Adrenal gland (tissue), 9 donors: ENCODE measurements at regions not wholly inside any gene's neighbourhood (a gene's known extent, or its start where the extent isn't known, plus 50 kb on each side); places are given as distances from the start of the nearest gene placed in this dataset.

Source experiments
- DNase-seq, 7 donors: peaks; one replicate each; pipeline ENCODE4 v3.0.0-alpha.2; 2019 to 2020
- H3K27ac ChIP-seq, 5 donors: fragments of 200-600 bp; sonication (generic) in 4 of 5; 1 replicate in 3 of 5; 2 replicates in 2 of 5; pipeline versions ENCODE4 v1.5.1 to v1.8.0; 2016 to 2020; ENCODE audit warnings: mild to moderate bottlenecking in 1 of 5
- H3K27me3 ChIP-seq: fragments of 200-600 bp; 2 replicates; pipeline ENCODE4 v1.8.0; 2021
- H3K36me3 ChIP-seq, 2 donors: fragments of 200-600 bp; replicated peaks in 1 of 2; 1 replicate in 1 of 2; 2 replicates in 1 of 2; pipeline versions ENCODE4 v1.5.1 to v1.8.0; 2018 to 2022
- H3K4me1 ChIP-seq, 2 donors: fragments of 200-600 bp; replicated peaks in 1 of 2; 1 replicate in 1 of 2; 2 replicates in 1 of 2; pipeline versions ENCODE4 v1.5.1 to v1.8.0; 2018 to 2021
- H3K4me3 ChIP-seq, 4 donors: fragments of 200-600 bp; sonication (generic) in 3 of 4; one replicate each; pipeline ENCODE4 v1.5.1; 2016 to 2018
- H3K9me3 ChIP-seq, 3 donors: fragments of 200-600 bp; sonication (generic) in 1 of 3; replicated peaks in 1 of 3; 1 replicate in 2 of 3; 2 replicates in 1 of 3; pipeline versions ENCODE4 v1.5.1 to v1.8.0; 2016 to 2021
- POLR2A ChIP-seq, 2 donors: fragments of 450-650 bp; IDR thresholded peaks; one replicate each; pipeline ENCODE4 v1.6.1; 2017; ENCODE audit warnings: antibody characterized with exemption in 2 of 2, mild to moderate bottlenecking in 2 of 2, moderate library complexity in 1 of 2
- WGBS, 4 donors: extraction: QIAGEN DNeasy Blood & Tissue Kit in 2 of 4; methylation state at CpG; one replicate each; pipeline versions ENCODE4 v1.1.5 to v1.1.7; 2013 to 2017; 5-methylcytosine and 5-hydroxymethylcytosine counted together
- intact Hi-C, 2 donors: fragments of 100-400 bp; cut with DNase I; formaldehyde crosslinking; loops; one replicate each; pipeline versions ENCODE4 v1.14.1 to v1.15.0; 2022 to 2023
- TF ChIP-seq, protein P1 (sequence below), 6 experiments: fragments of 450-650 bp in 4 of 6; fragments of 200-600 bp in 2 of 6; sonication (generic) in 1 of 6; IDR thresholded peaks; 1 replicate in 5 of 6; 2 replicates in 1 of 6; pipeline versions ENCODE4 v1.5.1 to v1.8.0; 2016 to 2021; ENCODE audit warnings: antibody characterized with exemption in 6 of 6, mild to moderate bottlenecking in 2 of 6, moderate library complexity in 1 of 6
- donor health status: healthy with polysubstance abuse.
- donor health status: Bipolar disorder and iron deficiency.
- donor health status: DM: yes; HTN: yes; CAD: no.
- donor health status: DM: no; HTN: no; CAD: no.
- donor health status: DM: no; HTN: no; CAD: no.

DNA sequence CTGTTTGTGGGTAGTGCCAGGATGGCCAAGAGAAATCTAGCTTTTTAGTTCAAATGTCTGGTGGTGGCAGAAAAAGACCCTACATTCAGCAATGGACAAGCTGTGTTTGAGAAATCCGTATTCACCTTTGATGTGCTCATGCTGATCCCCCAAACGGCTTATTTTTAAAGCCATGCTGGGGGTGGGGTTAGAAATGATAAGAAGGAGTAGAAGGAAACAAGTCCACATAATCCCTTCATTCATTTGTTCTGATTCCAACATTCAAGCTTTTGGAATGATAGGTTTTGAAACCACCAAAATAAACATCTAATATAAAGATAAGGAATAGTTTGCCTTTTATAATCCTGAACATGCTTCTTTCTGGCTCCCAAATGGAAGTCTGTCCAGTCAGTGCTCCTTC, 92.0 kb upstream of the DKK2 start:
- no peak for TF ChIP-seq POLR2A (IDR thresholded peaks at IDR 0.05)
- TF ChIP-seq, protein P1, sequence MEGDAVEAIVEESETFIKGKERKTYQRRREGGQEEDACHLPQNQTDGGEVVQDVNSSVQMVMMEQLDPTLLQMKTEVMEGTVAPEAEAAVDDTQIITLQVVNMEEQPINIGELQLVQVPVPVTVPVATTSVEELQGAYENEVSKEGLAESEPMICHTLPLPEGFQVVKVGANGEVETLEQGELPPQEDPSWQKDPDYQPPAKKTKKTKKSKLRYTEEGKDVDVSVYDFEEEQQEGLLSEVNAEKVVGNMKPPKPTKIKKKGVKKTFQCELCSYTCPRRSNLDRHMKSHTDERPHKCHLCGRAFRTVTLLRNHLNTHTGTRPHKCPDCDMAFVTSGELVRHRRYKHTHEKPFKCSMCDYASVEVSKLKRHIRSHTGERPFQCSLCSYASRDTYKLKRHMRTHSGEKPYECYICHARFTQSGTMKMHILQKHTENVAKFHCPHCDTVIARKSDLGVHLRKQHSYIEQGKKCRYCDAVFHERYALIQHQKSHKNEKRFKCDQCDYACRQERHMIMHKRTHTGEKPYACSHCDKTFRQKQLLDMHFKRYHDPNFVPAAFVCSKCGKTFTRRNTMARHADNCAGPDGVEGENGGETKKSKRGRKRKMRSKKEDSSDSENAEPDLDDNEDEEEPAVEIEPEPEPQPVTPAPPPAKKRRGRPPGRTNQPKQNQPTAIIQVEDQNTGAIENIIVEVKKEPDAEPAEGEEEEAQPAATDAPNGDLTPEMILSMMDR (IDR thresholded peaks at IDR 0.05): no peak
- Histone ChIP-seq H3K27me3 (no peaks in the 10 kb centered on the region), H3K36me3 (no peaks in the 10 kb centered on the region), H3K4me1 (no peaks in the 10 kb centered on the region), H3K4me3 (no peak overlapping the region), H3K27ac (no peak overlapping the region), H3K9me3 (no peaks in the 10 kb centered on the region)
- DNase-seq: no peak
- intact Hi-C loops: no loop called here
- 56 to 68% (median 62%) methylated on average over 2 of the region's 2 CpGs for WGBS, 4 donors

DNA sequence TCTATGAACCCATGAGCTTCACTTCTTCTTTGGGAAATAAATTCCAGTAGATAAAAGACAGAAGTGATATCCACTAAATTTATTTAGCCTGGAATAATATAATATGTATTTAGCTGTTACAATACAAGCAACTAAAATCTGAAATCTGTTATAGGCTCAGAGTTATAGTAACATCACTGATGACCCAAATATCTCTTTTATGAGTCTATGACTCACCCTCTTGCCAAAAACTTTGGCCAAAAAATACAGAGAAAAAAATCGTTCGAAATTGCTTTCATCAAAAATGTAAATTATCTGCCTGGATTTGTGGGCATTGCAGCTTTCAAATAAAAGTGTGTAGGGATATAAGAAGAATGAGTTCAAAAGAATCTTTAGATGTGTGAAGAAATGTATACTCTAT, 89.4 kb upstream of the DKK2 start:
- WGBS, 4 donors: 40 to 53% (median 46%) methylated on average over 2 of the region's 2 CpGs
- intact Hi-C loops: no loop called here
- TF ChIP-seq POLR2A (IDR thresholded peaks at IDR 0.05): no peak

DNA sequence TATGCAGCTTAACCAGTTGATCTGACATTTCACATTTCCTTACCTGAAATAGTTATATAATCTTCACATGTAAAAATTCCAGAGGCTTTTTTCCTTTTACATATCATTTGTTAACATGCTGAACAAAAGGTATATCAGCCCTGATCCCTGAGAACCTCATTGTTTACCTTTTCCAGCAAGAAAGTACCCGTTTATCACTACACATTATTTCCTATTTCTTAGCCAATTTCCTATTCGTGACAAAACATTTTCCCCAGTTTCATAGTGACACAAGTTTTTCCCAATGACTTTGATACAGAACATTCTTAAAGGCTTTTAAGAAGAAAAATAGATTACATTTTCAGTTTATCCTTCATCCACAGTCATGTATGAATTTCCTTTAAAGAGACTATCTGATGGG, 86.6 kb upstream of the DKK2 start:
- 54 to 57% (median 56%) methylated on average over 2 of the region's 2 CpGs for WGBS, 4 donors
- Histone ChIP-seq H3K27ac (no peak overlapping the region), H3K4me3 (no peak overlapping the region), H3K36me3 (no peaks in the 10 kb centered on the region), H3K4me1 (no peaks in the 10 kb centered on the region), H3K27me3 (no peaks in the 10 kb centered on the region), H3K9me3 (no peaks in the 10 kb centered on the region)
- DNase-seq: no peak
- intact Hi-C loops: no loop called here
- TF ChIP-seq, protein P1 (IDR thresholded peaks at IDR 0.05): no peak
- TF ChIP-seq POLR2A (IDR thresholded peaks at IDR 0.05): no peak

More for the DNA sequence above, 89.4 kb upstream of the DKK2 start:
- Histone ChIP-seq H3K27me3 (no peaks in the 10 kb centered on the region), H3K36me3 (no peaks in the 10 kb centered on the region), H3K9me3 (no peaks in the 10 kb centered on the region), H3K27ac (no peak overlapping the region), H3K4me3 (no peak overlapping the region), H3K4me1 (no peaks in the 10 kb centered on the region)
- no peak for DNase-seq

GRCh38 chr4:107120661-107121060, 84.5 kb upstream of the DKK2 start:
- no peak overlapping the region for H3K27ac ChIP-seq
- 40 to 54% (median 44%) methylated on average over 2 of the region's 2 CpGs for WGBS, 4 donors
- intact Hi-C loops: no loop called here

DNA sequence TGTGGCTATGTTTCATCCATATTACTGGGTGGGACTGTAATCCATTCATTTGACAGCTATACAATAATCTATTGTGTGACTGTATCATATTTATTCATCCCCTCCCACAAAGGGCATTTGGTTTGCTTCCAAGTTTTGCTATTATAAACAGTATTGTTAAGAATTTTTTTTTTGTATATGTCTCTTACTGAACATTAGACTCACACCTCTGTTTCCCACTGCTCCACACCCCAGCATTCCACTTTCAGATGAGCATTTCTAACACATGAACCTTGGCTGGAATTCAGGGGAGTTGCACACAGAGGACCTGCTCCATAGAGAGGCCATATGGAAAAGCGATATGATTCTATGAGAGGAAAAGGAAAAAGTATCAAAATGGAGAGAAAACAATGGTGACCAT, 81.6 kb upstream of the DKK2 start:
- 71 to 95% (median 92%) methylated on average over 1 of the region's 1 CpG for WGBS, 4 donors

More at GRCh38 chr4:107120661-107121060, 84.5 kb upstream of the DKK2 start:
- no peaks in the 10 kb centered on the region for H3K36me3 ChIP-seq
- no peak for DNase-seq
- no peaks in the 10 kb centered on the region for H3K9me3 ChIP-seq
- TF ChIP-seq, protein P1 (IDR thresholded peaks at IDR 0.05): no peak
- no peak for TF ChIP-seq POLR2A (IDR thresholded peaks at IDR 0.05)
- H3K27me3 ChIP-seq: no peaks in the 10 kb centered on the region
- no peaks in the 10 kb centered on the region for H3K4me1 ChIP-seq
- no peak overlapping the region for H3K4me3 ChIP-seq

More for the DNA sequence above, 81.6 kb upstream of the DKK2 start:
- no peak overlapping the region for H3K27ac ChIP-seq
- H3K36me3 ChIP-seq: no peaks in the 10 kb centered on the region
- intact Hi-C loops: no loop called here
- no peaks in the 10 kb centered on the region for H3K9me3 ChIP-seq
- TF ChIP-seq POLR2A (IDR thresholded peaks at IDR 0.05): no peak
- TF ChIP-seq, protein P1 (IDR thresholded peaks at IDR 0.05): no peak
- no peak for DNase-seq
- H3K4me3 ChIP-seq: no peak overlapping the region
- H3K4me1 ChIP-seq: no peaks in the 10 kb centered on the region
- no peaks in the 10 kb centered on the region for H3K27me3 ChIP-seq
